Kidney epithelial cell (primary cell): ENCODE measurements at regions not wholly inside any gene's neighbourhood (a gene's known extent, or its start where the extent isn't known, plus 50 kb on each side); places are given as distances from the start of the nearest gene placed in this dataset.

Experiments used
- DNase-seq: peaks from one replicate; pipeline ENCODE4 v3.0.0-alpha.2; 2010; ENCODE audit warnings: low read depth
- H3K27me3 ChIP-seq: 2 replicates; pipeline ENCODE4 v1.6.0; 2011; ENCODE audit warnings: low read length; ENCODE audit not compliant: control insufficient read depth, insufficient read depth
- H3K36me3 ChIP-seq: 2 replicates; pipeline ENCODE4 v1.5.1; 2011; ENCODE audit warnings: low read length; ENCODE audit not compliant: control insufficient read depth, insufficient read depth
- H3K4me3 ChIP-seq: 2 replicates; pipeline ENCODE4 v1.5.1; 2011; ENCODE audit warnings: low read depth, mild to moderate bottlenecking, control low read depth, low read length
- CTCF ChIP-seq: IDR thresholded peaks from 2 replicates; pipeline ENCODE4 v1.5.1; 2011; ENCODE audit warnings: mild to moderate bottlenecking, moderate library complexity, low read length, control low read depth, inconsistent platforms; ENCODE audit not compliant: insufficient read depth, poor library complexity, severe bottlenecking

- DNase-seq = peak; percentile 77
- Histone ChIP-seq H3K36me3 (no peaks in the 10 kb centered on the region), H3K4me3 (peak overlapping the region; percentile 17), H3K27me3 (no peaks in the 10 kb centered on the region)
- TF ChIP-seq CTCF = no peak
Observed at GRCh38 chr13:50365408-50366391, 350.5 kb downstream of the KCNRG start.

GRCh38 chr13:50366488-50367174 lies 351.4 kb downstream of the KCNRG start:
- H3K4me3 ChIP-seq = no peak overlapping the region
- H3K36me3 ChIP-seq = no peaks in the 10 kb centered on the region
- no peak for DNase-seq
- no peak for TF ChIP-seq CTCF
- H3K27me3 ChIP-seq = no peaks in the 10 kb centered on the region

- no peak for DNase-seq
- H3K36me3 ChIP-seq = no peaks in the 10 kb centered on the region
- no peaks in the 10 kb centered on the region for H3K27me3 ChIP-seq
- TF ChIP-seq CTCF = no peak
- no peak overlapping the region for H3K4me3 ChIP-seq
Observed at GRCh38 chr13:50369646-50370045, 354.4 kb downstream of the KCNRG start.

GRCh38 chr13:50370303-50370950 lies 355.2 kb downstream of the KCNRG start:
- no peaks in the 10 kb centered on the region for H3K27me3 ChIP-seq
- no peaks in the 10 kb centered on the region for H3K36me3 ChIP-seq
- TF ChIP-seq CTCF = no peak
- DNase-seq = no peak
- H3K4me3 ChIP-seq = no peak overlapping the region

- no peak for TF ChIP-seq CTCF
- H3K4me3 ChIP-seq = no peak overlapping the region
Observed at GRCh38 chr13:50374517-50374916, 359.3 kb downstream of the KCNRG start.

More at GRCh38 chr13:50374517-50374916, 359.3 kb downstream of the KCNRG start:
- no peak for DNase-seq
- H3K36me3 ChIP-seq = no peaks in the 10 kb centered on the region
- H3K27me3 ChIP-seq = no peaks in the 10 kb centered on the region
